ENCODE measurements at regions not wholly inside any gene's neighbourhood (a gene's known extent, or its start where the extent isn't known, plus 50 kb on each side); places are given as distances from the start of the nearest gene placed in this dataset.

DNA sequence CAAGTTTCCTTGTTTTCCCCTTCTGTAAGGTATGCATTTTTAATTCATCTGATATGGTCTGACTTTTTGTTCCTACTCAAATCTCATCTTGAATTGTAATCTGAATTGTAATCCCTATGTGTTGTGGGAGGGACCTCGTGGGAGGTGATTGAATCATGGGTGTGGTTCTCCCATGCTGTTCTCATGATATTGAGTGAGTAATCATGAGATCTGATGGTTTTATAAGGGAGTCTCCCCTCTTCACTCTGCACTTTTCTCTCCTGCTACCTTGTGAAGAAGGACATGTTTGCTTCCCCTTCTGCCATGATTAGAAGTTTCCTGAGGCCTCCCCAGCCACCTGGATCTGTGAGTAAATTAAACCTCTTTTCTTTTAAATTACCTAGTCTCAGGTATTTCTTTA, 476.1 kb downstream of the LPIN1 start:
- DNase-seq = no peak

DNA sequence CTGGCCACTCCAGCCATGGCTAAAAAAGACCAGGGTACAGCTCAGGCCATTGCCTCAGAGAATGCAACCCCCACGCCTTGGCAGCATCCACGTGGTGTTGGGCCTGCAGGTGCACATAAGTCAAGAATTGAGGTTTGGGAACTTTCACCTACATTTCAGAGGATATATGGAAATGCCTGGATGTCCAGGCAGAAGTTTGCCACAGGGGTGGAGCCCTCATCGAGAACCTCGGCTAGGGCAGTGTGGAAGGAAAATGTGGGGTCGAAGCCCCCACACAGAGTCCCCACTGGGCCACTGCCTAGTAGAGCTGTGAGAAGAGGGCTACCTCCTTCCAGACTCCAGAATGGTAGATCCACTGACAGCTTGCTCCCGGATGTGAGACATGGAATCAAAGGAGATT, 477.3 kb downstream of the LPIN1 start:
- DNase-seq = no peak

- no peak for DNase-seq
Measured at GRCh38 chr2:12226653-12227052, 480.2 kb downstream of the LPIN1 start.

GRCh38 chr2:12227941-12228608, 481.6 kb downstream of the LPIN1 start:
- DNase-seq = no peak

DNA sequence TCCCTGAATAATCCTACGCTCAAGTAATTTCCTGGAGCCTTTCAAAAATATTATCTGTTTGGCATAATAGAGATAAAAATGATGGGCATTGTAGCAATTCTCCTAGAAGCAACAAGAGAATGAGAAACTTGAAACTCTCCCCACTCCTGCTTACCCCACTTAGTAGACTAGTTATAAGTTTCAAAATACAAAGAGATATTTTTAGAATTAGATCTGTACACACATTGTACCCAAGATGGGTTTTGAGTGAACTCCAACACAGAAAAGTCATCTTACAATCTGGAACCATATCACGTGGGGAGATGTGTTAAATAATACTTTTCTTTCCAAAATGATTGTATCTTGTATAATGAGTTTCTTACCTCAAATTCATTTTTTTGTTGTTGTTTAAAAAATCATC, 484.9 kb downstream of the LPIN1 start:
- DNase-seq = no peak

- DNase-seq = no peak
Measured at GRCh38 chr2:12232876-12233275, 483.9 kb upstream of the TRIB2 start.

GRCh38 chr2:12236136-12236844, 480.4 kb upstream of the TRIB2 start:
- no peak for DNase-seq

DNA sequence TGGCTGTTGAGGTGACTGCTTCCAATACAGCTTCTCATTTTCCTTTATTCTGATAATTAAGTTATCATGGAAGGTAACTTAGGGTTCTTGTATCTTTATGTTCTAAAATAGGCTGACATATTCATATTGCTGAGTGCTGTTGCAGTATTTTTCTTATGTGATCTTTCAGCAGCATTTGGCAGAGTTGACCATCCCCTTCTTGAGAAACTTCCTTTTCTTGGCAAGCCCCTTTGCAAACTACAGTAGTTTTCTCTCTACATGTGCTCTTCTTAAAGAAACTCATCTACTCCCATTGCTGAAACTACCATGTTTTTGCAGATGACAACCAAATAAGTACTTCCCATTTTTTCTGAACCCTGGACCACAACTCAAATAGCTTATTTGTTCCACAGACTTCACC, 476.5 kb upstream of the TRIB2 start:
- DNase-seq = no peak

DNA sequence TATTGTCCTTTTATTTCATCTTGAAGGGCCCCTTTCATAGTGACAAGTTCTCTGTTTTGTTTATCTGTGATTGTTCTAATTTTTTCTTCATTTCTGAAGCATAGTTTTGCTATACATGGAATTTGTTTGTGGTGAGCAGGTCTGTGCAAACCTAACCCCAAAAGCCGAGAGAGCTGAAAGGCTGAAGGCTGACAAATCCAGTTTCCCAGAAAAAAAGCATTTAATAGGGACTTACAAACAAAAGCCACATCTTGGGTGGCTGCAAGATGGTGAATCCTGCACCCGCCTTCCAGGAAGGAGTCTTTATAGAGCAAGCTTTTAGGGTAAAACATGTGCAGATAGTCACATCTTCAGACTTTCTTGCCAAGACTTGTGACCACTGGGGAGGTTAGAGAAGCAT, 473.4 kb upstream of the TRIB2 start:
- DNase-seq = no peak

DNA sequence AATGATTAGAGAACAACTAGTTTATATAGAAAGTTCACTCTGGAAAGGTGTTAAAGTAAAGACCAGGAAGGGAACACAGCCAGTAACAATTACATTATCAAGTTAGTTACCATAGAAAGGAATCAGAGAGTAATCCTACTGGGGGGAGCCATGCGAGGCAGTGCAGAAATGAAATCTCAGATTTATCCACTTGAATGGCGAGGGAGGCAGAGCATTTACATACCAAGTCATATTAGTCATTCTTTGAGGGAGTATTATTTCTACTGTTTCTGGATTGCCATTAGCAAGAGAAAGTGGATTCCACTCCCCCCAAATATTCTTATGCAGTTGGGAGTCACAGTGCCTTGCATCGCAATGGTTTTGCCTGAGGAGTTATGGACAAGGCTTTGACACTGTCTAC, 472.7 kb upstream of the TRIB2 start:
- DNase-seq = no peak

- no peak for DNase-seq
Measured at GRCh38 chr2:12251121-12251520, 465.6 kb upstream of the TRIB2 start.

DNA sequence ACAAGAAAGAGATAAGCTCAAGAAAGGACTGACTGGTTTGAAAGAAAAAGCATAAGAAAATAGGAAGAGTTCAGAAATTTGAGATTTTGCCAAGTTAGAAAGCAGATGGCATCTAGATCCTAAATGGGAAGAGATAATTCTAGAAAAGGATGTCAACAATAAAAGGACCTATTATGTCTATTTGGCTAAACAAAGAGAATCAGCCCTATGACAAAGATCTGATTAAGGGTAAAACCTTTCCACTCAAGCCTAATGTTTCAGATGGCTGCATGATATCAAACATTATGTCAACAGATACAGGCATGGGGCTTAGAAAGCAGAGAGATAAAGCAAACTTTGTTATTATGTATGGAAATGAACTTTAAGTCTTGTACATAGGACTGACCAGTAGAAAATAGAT, 465.0 kb upstream of the TRIB2 start:
- DNase-seq = no peak

GRCh38 chr2:12253167-12253778, 463.5 kb upstream of the TRIB2 start:
- no peak for DNase-seq

DNA sequence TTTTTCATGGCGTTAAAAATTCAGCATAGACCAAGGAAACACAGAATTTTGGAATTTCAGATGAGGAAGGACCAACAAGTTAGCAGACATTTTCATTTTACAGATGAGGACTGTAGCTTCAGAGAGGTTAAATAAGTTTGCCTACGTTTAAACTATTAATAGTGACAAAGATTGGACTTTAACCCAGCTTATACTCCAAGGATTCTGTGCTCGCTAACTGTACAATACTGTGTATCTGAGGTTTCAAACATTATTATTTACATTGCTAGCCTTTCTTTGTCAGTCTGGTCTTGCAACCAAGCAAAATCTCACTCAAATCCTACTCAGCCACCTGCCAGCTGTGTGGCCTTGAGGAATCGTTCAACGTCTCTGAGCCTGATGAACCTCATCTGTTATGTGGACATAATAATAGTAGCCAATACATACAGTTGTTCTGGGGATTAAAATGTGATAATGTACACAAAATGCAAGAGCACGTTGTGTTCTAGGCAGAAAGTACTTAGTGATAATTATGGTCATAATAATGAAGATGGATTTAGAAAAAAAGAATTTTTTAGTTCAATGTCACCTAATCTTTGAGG, 462.4 kb upstream of the TRIB2 start:
- no peak for DNase-seq

- no peak for DNase-seq
Measured at GRCh38 chr2:12256206-12256605, 460.5 kb upstream of the TRIB2 start.

DNA sequence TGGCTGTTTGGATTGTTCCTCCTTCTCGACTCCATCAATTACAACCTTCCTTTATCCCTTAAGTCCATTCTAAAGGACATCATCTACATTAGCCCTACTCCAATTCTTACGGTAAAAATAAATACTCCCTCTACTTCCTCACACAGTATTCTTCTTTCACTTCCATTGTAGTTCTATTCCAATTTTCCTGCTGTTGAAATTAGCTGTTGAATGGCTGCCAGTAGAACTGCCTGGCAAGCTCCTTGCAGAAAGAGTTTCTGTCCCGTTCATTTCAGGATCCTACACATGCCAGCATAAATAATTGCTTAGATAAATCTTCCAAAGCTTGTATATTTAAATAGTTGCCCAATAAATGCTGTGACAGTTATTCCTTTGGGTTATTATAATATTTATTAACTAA, 459.3 kb upstream of the TRIB2 start:
- no peak for DNase-seq

- DNase-seq = no peak
Measured at GRCh38 chr2:12259493-12259892, 457.2 kb upstream of the TRIB2 start.

- no peak for DNase-seq
Measured at GRCh38 chr2:12261986-12262680, 454.6 kb upstream of the TRIB2 start.

GRCh38 chr2:12262681-12263436, 453.9 kb upstream of the TRIB2 start:
- no peak for DNase-seq

DNA sequence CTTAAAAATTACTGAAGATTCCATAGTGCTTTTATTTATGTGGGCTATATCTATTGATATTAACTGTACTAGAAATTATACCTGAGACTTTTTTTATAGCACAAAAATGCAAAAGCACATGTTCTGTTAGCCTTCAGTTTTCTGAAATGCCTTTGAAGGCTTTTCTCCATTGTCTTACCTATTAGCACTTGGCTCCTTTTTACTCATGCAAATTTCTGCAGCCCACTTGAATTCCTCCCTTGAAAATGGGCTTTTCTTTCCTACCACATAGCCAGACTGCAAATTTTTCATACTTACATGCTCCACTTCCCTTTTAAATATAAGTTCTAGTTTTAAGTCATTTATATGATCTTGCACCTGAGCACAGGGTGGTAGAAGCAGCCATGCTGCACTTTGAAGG, 453.0 kb upstream of the TRIB2 start:
- no peak for DNase-seq

DNA sequence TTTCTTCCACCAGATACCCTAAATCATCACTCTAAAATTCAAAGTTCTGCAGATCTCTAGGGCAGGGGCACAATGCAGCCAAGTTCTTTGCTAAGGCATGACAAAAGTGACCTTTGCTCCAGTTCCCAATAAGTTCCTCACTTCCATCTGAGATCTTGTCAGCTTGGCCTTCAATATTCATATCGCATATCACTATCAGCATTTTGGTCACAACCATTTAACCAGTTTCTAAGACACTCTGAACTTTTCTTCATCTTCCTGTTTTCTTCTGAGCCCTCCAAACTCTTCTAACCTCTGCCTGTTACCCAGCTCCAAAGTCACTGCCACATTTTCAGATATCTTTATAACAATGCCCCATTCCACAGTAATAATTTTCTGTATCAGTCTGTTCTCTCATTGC, 452.6 kb upstream of the TRIB2 start:
- no peak for DNase-seq

- no peak for DNase-seq
Measured at GRCh38 chr2:12265646-12266045, 451.1 kb upstream of the TRIB2 start.

- no peak for DNase-seq
Measured at GRCh38 chr2:12267042-12267441, 449.7 kb upstream of the TRIB2 start.
